Neural cell (in vitro differentiated cells): ENCODE measurements at regions not wholly inside any gene's neighbourhood (a gene's known extent, or its start where the extent isn't known, plus 50 kb on each side); places are given as distances from the start of the nearest gene placed in this dataset.

Experiments
- EP300 ChIP-seq: fragments of 450-650 bp; conservative IDR thresholded peaks from 2 replicates; pipeline ENCODE4 v1.6.1; 2014; ENCODE audit warnings: antibody characterized with exemption, mild to moderate bottlenecking, moderate library complexity; ENCODE audit not compliant: poor library complexity, severe bottlenecking
- TF ChIP-seq, protein P1 (sequence below): IDR thresholded peaks from 2 replicates; pipeline ENCODE4 v1.6.1; 2012; ENCODE audit warnings: borderline replicate concordance
- TF ChIP-seq, protein P2 (sequence below): fragments of 450-650 bp; IDR thresholded peaks from 2 replicates; pipeline ENCODE4 v1.5.1; 2014; ENCODE audit warnings: antibody characterized with exemption, mild to moderate bottlenecking, moderate library complexity; ENCODE audit not compliant: poor library complexity, severe bottlenecking

DNA sequence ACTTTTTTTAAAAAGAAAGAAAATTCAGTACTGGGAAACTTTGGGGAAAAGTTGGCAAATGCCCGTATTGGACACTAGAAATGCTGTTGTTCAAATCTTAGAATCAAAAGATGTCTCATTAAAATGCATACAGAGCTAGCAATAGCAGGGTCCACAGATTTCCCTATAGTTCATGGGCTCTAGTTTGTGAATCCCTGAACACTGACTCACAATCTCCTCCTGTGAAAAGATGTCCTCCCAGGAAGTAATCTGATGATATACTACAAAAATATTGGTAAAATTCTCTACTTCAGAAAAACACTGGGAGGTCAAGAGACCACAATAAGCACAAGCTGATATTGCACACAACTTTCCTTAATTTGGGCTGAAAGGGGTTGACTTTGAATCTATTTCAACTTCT is 568.4 kb upstream of the ZNF385D start:
- no peak for TF ChIP-seq EP300
- TF ChIP-seq, protein P1, sequence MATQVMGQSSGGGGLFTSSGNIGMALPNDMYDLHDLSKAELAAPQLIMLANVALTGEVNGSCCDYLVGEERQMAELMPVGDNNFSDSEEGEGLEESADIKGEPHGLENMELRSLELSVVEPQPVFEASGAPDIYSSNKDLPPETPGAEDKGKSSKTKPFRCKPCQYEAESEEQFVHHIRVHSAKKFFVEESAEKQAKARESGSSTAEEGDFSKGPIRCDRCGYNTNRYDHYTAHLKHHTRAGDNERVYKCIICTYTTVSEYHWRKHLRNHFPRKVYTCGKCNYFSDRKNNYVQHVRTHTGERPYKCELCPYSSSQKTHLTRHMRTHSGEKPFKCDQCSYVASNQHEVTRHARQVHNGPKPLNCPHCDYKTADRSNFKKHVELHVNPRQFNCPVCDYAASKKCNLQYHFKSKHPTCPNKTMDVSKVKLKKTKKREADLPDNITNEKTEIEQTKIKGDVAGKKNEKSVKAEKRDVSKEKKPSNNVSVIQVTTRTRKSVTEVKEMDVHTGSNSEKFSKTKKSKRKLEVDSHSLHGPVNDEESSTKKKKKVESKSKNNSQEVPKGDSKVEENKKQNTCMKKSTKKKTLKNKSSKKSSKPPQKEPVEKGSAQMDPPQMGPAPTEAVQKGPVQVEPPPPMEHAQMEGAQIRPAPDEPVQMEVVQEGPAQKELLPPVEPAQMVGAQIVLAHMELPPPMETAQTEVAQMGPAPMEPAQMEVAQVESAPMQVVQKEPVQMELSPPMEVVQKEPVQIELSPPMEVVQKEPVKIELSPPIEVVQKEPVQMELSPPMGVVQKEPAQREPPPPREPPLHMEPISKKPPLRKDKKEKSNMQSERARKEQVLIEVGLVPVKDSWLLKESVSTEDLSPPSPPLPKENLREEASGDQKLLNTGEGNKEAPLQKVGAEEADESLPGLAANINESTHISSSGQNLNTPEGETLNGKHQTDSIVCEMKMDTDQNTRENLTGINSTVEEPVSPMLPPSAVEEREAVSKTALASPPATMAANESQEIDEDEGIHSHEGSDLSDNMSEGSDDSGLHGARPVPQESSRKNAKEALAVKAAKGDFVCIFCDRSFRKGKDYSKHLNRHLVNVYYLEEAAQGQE, result no peak
- TF ChIP-seq, protein P2, sequence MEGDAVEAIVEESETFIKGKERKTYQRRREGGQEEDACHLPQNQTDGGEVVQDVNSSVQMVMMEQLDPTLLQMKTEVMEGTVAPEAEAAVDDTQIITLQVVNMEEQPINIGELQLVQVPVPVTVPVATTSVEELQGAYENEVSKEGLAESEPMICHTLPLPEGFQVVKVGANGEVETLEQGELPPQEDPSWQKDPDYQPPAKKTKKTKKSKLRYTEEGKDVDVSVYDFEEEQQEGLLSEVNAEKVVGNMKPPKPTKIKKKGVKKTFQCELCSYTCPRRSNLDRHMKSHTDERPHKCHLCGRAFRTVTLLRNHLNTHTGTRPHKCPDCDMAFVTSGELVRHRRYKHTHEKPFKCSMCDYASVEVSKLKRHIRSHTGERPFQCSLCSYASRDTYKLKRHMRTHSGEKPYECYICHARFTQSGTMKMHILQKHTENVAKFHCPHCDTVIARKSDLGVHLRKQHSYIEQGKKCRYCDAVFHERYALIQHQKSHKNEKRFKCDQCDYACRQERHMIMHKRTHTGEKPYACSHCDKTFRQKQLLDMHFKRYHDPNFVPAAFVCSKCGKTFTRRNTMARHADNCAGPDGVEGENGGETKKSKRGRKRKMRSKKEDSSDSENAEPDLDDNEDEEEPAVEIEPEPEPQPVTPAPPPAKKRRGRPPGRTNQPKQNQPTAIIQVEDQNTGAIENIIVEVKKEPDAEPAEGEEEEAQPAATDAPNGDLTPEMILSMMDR, result no peak
